Endothelial cell of umbilical vein (primary cell): ENCODE measurements at regions not wholly inside any gene's neighbourhood (a gene's known extent, or its start where the extent isn't known, plus 50 kb on each side); places are given as distances from the start of the nearest gene placed in this dataset.
A peak's percentile ranks its signal among the peaks of the same experiment; 100 is the strongest.
"Not testable (repeated sequence)": the region's sequence is repeated elsewhere in the genome, so short reads cannot be mapped to it uniquely, and the experiment has no call there.

Source experiments
- BruUV-seq: library from RNA; stranded (reverse); fragments of 400-500 nt; replicated peaks from 2 replicates; lab custom pipeline; 2021; lab: Mats Ljungman, UMichigan
- CTCF ChIA-PET: fragments of 300-600, 350-600 bp; sonication (Branson Sonifier 250); formaldehyde crosslinking; loops from one replicate; lab custom pipeline; 2021; ENCODE audit warnings: antibody characterized with exemption, inconsistent platforms; lab: Charles Lee
- POLR2A ChIA-PET: fragments of 300-600, 350-600 bp; sonication (Branson Sonifier 250); formaldehyde crosslinking; loops from one replicate; lab custom pipeline; 2021; ENCODE audit warnings: antibody characterized with exemption, inconsistent platforms; lab: Charles Lee
- DNase-seq: peaks from one replicate; pipeline ENCODE4 v3.0.0-alpha.2; 2011; ENCODE audit warnings: low read depth, low spot score
- FAIRE-seq: peaks from 2 replicates; lab custom pipeline; 2011; peaks lifted over from hg19 to GRCh38; lab: Jason Lieb, UNC
- H2AFZ ChIP-seq: 2 replicates; pipeline ENCODE4 v1.6.0; 2012; ENCODE audit warnings: low read depth, low read length, control low read depth, inconsistent platforms
- H3K27ac ChIP-seq: 2 replicates; pipeline ENCODE4 v1.5.1; 2011; ENCODE audit warnings: low read depth, mild to moderate bottlenecking, control low read depth, low read length, moderate library complexity; ENCODE audit not compliant: insufficient read depth
- H3K27me3 ChIP-seq, 2 experiments: 2 replicates each; pipeline versions ENCODE4 v1.6.0 to v1.6.1; 2011; ENCODE audit warnings: low read length in 2 of 2, mixed read lengths in 1 of 2; ENCODE audit not compliant: control insufficient read depth in 2 of 2, insufficient read depth in 2 of 2
- H3K36me3 ChIP-seq, 2 experiments: 2 replicates in 1 of 2; 3 replicates in 1 of 2; pipeline ENCODE4 v1.5.1; 2011; ENCODE audit warnings: low read length in 2 of 2, mild to moderate bottlenecking in 1 of 2, moderate library complexity in 1 of 2; ENCODE audit not compliant: control insufficient read depth in 2 of 2, insufficient read depth in 2 of 2; ENCODE audit errors: extremely low read depth in 1 of 2
- H3K4me1 ChIP-seq: 3 replicates; pipeline ENCODE4 v1.5.1; 2011; ENCODE audit warnings: mild to moderate bottlenecking, low read length; ENCODE audit not compliant: control insufficient read depth, insufficient read depth; ENCODE audit errors: extremely low read depth
- H3K4me2 ChIP-seq: 2 replicates; pipeline ENCODE4 v1.6.1; 2011; ENCODE audit warnings: low read length, control low read depth, mixed read lengths; ENCODE audit not compliant: insufficient read depth
- H3K4me3 ChIP-seq, 3 experiments: fragments of 200-600 bp in 1 of 3; sonication (generic), shearing (Covaris generic) in 1 of 3; replicated peaks in 1 of 3; 2 replicates each; pipeline ENCODE4 v1.5.1; 2011 to 2016; ENCODE audit warnings: control low read depth in 3 of 3, low read length in 3 of 3, mild to moderate bottlenecking in 2 of 3, inconsistent platforms in 1 of 3, low read depth in 1 of 3, moderate library complexity in 1 of 3; ENCODE audit not compliant: insufficient read depth in 1 of 3
- H3K79me2 ChIP-seq: 2 replicates; pipeline ENCODE4 v1.6.0; 2012; ENCODE audit warnings: low read length, inconsistent platforms; ENCODE audit not compliant: control insufficient read depth, insufficient read depth
- H3K9ac ChIP-seq: replicated peaks from 2 replicates; pipeline ENCODE3; 2011; ENCODE audit warnings: low read length, control low read depth; ENCODE audit not compliant: insufficient read depth; ENCODE audit errors: extremely low read depth
- H3K9me1 ChIP-seq: replicated peaks from 3 replicates; pipeline ENCODE4 v1.6.0; 2011; ENCODE audit warnings: mild to moderate bottlenecking, low read length; ENCODE audit not compliant: control insufficient read depth, insufficient read depth; ENCODE audit errors: extremely low read depth
- H3K9me3 ChIP-seq: replicated peaks from 2 replicates; pipeline ENCODE4 v1.5.1; 2012; ENCODE audit warnings: low read length, inconsistent platforms; ENCODE audit not compliant: control insufficient read depth, insufficient read depth
- H4K20me1 ChIP-seq: replicated peaks from 2 replicates; pipeline ENCODE3; 2011; ENCODE audit warnings: mild to moderate bottlenecking, low read length; ENCODE audit not compliant: control insufficient read depth, insufficient read depth; ENCODE audit errors: extremely low read depth
- EZH2 ChIP-seq: IDR thresholded peaks from 2 replicates; pipeline ENCODE4 v1.6.1; 2012; ENCODE audit warnings: borderline replicate concordance, low read depth, mild to moderate bottlenecking, moderate library complexity, low read length, inconsistent platforms; ENCODE audit not compliant: severe bottlenecking
- FOS ChIP-seq: IDR thresholded peaks from 2 replicates; pipeline ENCODE4 v1.6.1; 2011; ENCODE audit warnings: mild to moderate bottlenecking, low read length, moderate library complexity, borderline replicate concordance; ENCODE audit not compliant: insufficient read depth
- JUN ChIP-seq: IDR thresholded peaks from 2 replicates; pipeline ENCODE4 v1.6.1; 2011; ENCODE audit warnings: borderline replicate concordance, low read depth; ENCODE audit not compliant: insufficient read length, insufficient read depth
- MYC ChIP-seq: IDR thresholded peaks from one replicate; pipeline ENCODE4 v1.6.1; 2011; ENCODE audit warnings: mild to moderate bottlenecking, low read depth, low read length
- POLR2AphosphoS5 ChIP-seq: IDR thresholded peaks from 2 replicates; pipeline ENCODE4 v1.6.1; 2012; ENCODE audit warnings: low read depth, mild to moderate bottlenecking, control low read depth, low read length, moderate library complexity; ENCODE audit not compliant: insufficient read depth
- dilution Hi-C: fragments of 300-500 bp; cut with MboI; formaldehyde crosslinking; loops from one replicate; pipeline ENCODE4 v1.15.0; 2019; ENCODE audit warnings: low sequenced_read_pairs; ENCODE audit not compliant: extremely low pct_ligation_motif_present
- intact Hi-C: fragments of 100-400 bp; cut with micrococcal nuclease; formaldehyde crosslinking; loops from one replicate; pipeline ENCODE4 v1.10.0; 2022

- intact Hi-C loops: no loop called here
Observed at GRCh38 chr2:207341804-207342203, 176.1 kb upstream of the KLF7 start.

GRCh38 chr2:207344596-207345394 lies 179.0 kb upstream of the KLF7 start:
- H3K4me2 ChIP-seq, DNase-seq, dilution Hi-C loops, H3K4me1 ChIP-seq, H3K9ac ChIP-seq, H3K4me3 ChIP-seq, H3K79me2 ChIP-seq, H2AFZ ChIP-seq, POLR2A ChIA-PET, intact Hi-C loops, H3K27ac ChIP-seq, BruUV-seq, H3K27me3 ChIP-seq, H3K9me3 ChIP-seq, H3K9me1 ChIP-seq, FAIRE-seq, H3K36me3 ChIP-seq, H4K20me1 ChIP-seq: not testable (repeated sequence)
- CTCF ChIA-PET: interaction anchor here (0.6 to 1.8 kb wide), 3 partner anchors 9 to 515 kb away, joined by 3 to 4 read pairs (median 3); no protein-coding TSS in a partner anchor

More at GRCh38 chr2:207341804-207342203, 176.1 kb upstream of the KLF7 start:
- H3K9me3 ChIP-seq: no peaks in the 10 kb centered on the region
- TF ChIP-seq POLR2AphosphoS5 (no peak), JUN (no peak), EZH2 (no peak), FOS (no peak), MYC (no peak)
- no peak overlapping the region for H3K9ac ChIP-seq
- no peak overlapping the region for H2AFZ ChIP-seq
- H3K4me2 ChIP-seq: no peak overlapping the region
- POLR2A ChIA-PET: no interaction called here
- no peaks in the 10 kb centered on the region for H3K9me1 ChIP-seq
- H3K79me2 ChIP-seq: no peaks in the 10 kb centered on the region
- CTCF ChIA-PET: no interaction called here
- peak; percentile 26 for FAIRE-seq
- no peaks in the 10 kb centered on the region for H3K36me3 ChIP-seq
- DNase-seq: no peak
- H3K4me1 ChIP-seq: peaks cover 2% of the 10 kb centered on the region
- H4K20me1 ChIP-seq: no peaks in the 10 kb centered on the region
- dilution Hi-C loops: no loop called here
- BruUV-seq: no TSS peak
- no peaks in the 10 kb centered on the region for H3K27me3 ChIP-seq
- no peak overlapping the region for H3K4me3 ChIP-seq
- no peak overlapping the region for H3K27ac ChIP-seq
